Effector memory CD8-positive, alpha-beta T cell (primary cell): ENCODE measurements at regions not wholly inside any gene's neighbourhood (a gene's known extent, or its start where the extent isn't known, plus 50 kb on each side); places are given as distances from the start of the nearest gene placed in this dataset.
"Not testable (repeated sequence)": the region's sequence is repeated elsewhere in the genome, so short reads cannot be mapped to it uniquely, and the experiment has no call there.

Experiments used
- ATAC-seq: fragments of 150-1000 bp; cut with Tn5 transposase; replicated peaks from 2 replicates; pipeline ENCODE4 v1.10.0; 2021; ENCODE audit warnings: mild to moderate bottlenecking, moderate library complexity
- DNase-seq, 3 experiments: peaks; one replicate each; pipeline ENCODE4 v3.0.0; 2021
- H3K27ac Mint-ChIP-seq, 2 donors: one replicate each; pipeline ENCODE4 v1.8.0; 2022; ENCODE audit warnings: mild to moderate bottlenecking in 2 of 2, mixed read lengths in 2 of 2, moderate library complexity in 2 of 2
- H3K27me3 Mint-ChIP-seq, 2 donors: one replicate each; pipeline ENCODE4 v1.8.0; 2022; ENCODE audit warnings: mixed read lengths in 2 of 2
- H3K36me3 Mint-ChIP-seq: one replicate; pipeline ENCODE4 v1.8.0; 2022; ENCODE audit warnings: mild to moderate bottlenecking, moderate library complexity, mixed read lengths; ENCODE audit not compliant: insufficient read depth
- H3K4me1 Mint-ChIP-seq, 2 donors: one replicate each; pipeline ENCODE4 v1.8.0; 2022; ENCODE audit warnings: low read depth in 2 of 2, mixed read lengths in 2 of 2
- H3K4me3 Mint-ChIP-seq, 2 donors: one replicate each; pipeline ENCODE4 v1.8.0; 2022; ENCODE audit warnings: mild to moderate bottlenecking in 2 of 2, mixed read lengths in 2 of 2, moderate library complexity in 2 of 2
- H3K9me3 Mint-ChIP-seq, 2 donors: one replicate each; pipeline ENCODE4 v1.8.0; 2022; ENCODE audit warnings: mixed read lengths in 2 of 2

GRCh38 chr1:182331387-182331786 is 60.2 kb downstream of the GLUL start:
- no peaks in the 10 kb centered on the region for H3K36me3 Mint-ChIP-seq
- DNase-seq (no peak), ATAC-seq (no peak)
- no peak overlapping the region for H3K4me3 Mint-ChIP-seq
- no peaks in the 10 kb centered on the region for H3K9me3 Mint-ChIP-seq
- H3K27me3 Mint-ChIP-seq: peaks cover 9 to 10% of the 10 kb centered on the region in 2 donors
- peaks cover 1 to 3% of the 10 kb centered on the region in 2 donors for H3K4me1 Mint-ChIP-seq
- H3K27ac Mint-ChIP-seq: no peak overlapping the region

DNA sequence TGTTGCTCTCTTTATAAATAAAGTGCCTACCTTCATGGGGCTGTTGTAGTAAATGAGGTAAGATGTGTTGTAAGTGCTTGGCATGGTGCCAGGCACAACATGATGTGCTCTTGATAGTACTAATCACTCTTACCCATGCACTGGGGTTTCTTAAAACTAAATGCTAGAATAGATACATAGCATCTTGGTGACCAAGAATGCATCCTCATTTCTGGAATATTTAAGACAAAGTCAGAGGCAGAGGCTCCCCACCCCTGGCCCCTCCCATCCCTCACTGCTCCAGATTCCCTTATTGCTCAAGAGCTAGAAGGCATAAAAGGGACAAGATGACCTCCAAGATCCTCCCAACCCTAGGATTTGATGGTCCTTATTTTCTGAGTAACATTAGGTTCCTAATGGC is 61.3 kb downstream of the GLUL start:
- H3K9me3 Mint-ChIP-seq: no peaks in the 10 kb centered on the region
- H3K27ac Mint-ChIP-seq: no peak overlapping the region
- H3K4me1 Mint-ChIP-seq: peaks cover 0 to 1% of the 10 kb centered on the region in 2 donors
- no peaks in the 10 kb centered on the region for H3K27me3 Mint-ChIP-seq
- DNase-seq (no peak), ATAC-seq (no peak)
- H3K36me3 Mint-ChIP-seq: no peaks in the 10 kb centered on the region
- H3K4me3 Mint-ChIP-seq: no peak overlapping the region

DNA sequence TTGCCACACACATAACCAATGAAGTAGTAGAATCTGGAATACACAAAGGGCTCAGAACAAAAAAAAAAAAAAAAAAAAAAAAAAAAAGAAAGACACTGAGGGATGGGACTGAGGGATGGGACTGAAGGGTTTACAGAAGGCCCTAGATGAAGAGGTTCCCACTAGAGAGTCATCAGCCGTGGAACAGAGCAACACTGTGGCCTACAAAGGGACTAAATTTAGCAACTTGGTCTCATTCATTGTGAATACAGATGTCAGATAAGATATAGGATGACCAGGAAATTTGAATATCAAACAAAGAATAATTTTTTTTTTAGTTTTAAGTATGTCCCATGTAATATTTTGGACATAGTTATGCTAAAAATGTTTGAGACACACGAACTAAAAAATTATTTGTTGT is 62.1 kb downstream of the GLUL start:
- H3K36me3 Mint-ChIP-seq: no peaks in the 10 kb centered on the region
- no peak for ATAC-seq
- no peak overlapping the region for H3K4me3 Mint-ChIP-seq
- no peaks in the 10 kb centered on the region for H3K27me3 Mint-ChIP-seq
- DNase-seq: no peak
- H3K4me1 Mint-ChIP-seq: no peaks in the 10 kb centered on the region
- H3K27ac Mint-ChIP-seq: no peak overlapping the region
- H3K9me3 Mint-ChIP-seq: no peaks in the 10 kb centered on the region

GRCh38 chr1:182328591-182328990 is 63.0 kb downstream of the GLUL start:
- H3K4me3 Mint-ChIP-seq: no peak overlapping the region
- no peaks in the 10 kb centered on the region for H3K9me3 Mint-ChIP-seq
- no peaks in the 10 kb centered on the region for H3K4me1 Mint-ChIP-seq
- DNase-seq (no peak), ATAC-seq (no peak)
- no peaks in the 10 kb centered on the region for H3K27me3 Mint-ChIP-seq
- no peaks in the 10 kb centered on the region for H3K36me3 Mint-ChIP-seq
- H3K27ac Mint-ChIP-seq: no peak overlapping the region

DNA sequence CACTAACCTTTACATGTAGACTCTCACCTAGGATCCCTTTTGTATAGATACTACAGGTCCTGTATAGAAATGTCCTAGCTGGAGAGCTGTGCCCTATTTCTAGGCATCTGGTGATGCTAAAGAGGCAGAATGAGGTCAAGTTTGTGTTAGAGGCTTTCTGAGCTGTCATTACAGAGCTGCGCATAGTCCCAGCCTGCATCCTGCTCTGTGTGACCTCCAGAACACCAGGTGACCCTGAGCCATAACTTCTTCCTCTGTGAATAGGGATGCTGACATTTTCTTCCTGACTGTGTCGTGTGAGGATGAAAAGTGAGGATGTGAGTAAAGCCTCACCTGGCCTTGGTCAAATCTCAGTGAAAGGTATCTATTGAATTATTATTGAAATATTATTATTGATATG is 66.3 kb downstream of the GLUL start:
- no peak overlapping the region for H3K4me3 Mint-ChIP-seq
- H3K4me1 Mint-ChIP-seq: no peaks in the 10 kb centered on the region

DNA sequence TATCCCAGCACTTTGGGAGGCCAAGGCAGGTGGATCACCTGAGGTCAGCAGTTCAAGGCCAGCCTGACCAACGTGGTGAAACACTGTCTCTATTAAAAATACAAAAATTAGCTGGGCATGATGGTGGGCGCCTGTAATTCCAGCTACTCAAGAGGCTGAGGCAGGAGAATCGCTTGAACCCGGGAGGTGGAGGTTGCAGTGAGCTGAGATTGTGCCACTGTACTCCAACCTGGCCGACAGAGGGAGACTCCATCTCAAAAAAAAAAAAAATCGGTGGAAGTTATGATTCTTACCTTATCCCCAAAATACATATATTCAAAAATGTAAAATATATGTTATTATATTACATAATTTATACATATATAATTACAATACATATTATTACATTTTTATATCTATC is 70.1 kb downstream of the GLUL start:
- not testable (repeated sequence) for H3K4me3 Mint-ChIP-seq, H3K36me3 Mint-ChIP-seq, H3K9me3 Mint-ChIP-seq, H3K4me1 Mint-ChIP-seq, ATAC-seq, H3K27me3 Mint-ChIP-seq, H3K27ac Mint-ChIP-seq, DNase-seq

More for the DNA sequence above, 66.3 kb downstream of the GLUL start:
- Mint-ChIP-seq H3K9me3 (no peaks in the 10 kb centered on the region), H3K36me3 (no peaks in the 10 kb centered on the region), H3K27me3 (no peaks in the 10 kb centered on the region), H3K27ac (no peak overlapping the region)
- ATAC-seq: no peak
- no peak for DNase-seq

DNA sequence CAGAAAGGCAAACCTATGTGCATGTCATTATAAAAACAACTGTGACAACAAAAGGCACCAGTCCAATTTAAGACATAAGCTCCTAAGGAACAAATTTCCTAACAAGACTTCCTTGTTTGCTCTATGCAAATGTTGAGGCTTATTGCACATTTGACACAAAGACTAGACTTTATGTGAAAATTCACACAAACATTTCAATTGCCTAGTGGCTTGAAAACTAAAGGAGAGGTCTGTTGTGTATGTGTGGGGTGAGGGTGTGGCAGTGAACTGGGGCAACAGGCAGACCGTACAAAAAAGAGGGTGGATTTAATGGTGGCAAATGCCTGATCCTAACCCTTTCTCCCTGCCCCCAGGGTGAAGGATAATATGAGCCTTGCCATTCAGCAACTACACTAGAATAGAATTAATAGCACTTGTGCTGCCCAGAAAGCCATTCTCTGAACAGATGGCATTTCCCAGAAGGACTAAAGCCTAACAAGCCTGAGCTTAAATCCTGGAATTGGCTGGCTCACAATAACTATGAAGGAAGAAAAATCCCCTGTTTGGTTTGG is 73.9 kb downstream of the GLUL start:
- ATAC-seq (no peak), DNase-seq (no peak)
- Mint-ChIP-seq H3K27me3 (peaks cover 4 to 8% of the 10 kb centered on the region in 2 donors), H3K4me1 (no peaks in the 10 kb centered on the region), H3K9me3 (no peaks in the 10 kb centered on the region), H3K4me3 (no peak overlapping the region), H3K36me3 (peaks cover 6% of the 10 kb centered on the region), H3K27ac (no peak overlapping the region)

DNA sequence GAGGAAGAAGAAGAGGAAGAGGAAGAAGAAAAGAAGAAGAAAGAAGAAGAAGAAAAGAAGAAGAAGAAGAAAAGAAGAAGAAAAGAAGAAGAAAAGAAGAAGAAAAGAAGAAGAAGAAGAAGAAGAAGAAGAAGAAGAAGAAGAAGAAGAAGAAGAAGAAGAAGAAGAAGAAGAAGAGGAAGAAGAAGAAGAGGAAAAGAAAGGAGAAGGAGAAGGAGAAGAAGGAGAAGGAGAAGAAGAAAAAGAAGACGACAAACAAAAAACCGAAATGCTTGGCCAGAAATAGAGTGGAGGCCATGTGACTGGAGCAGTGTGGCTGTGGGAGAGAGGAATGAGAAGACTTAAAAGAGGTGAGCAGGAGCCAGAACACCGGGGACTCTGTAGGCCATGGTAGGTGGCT is 75.1 kb downstream of the GLUL start:
- H3K4me1 Mint-ChIP-seq, ATAC-seq, DNase-seq, H3K27ac Mint-ChIP-seq, H3K36me3 Mint-ChIP-seq, H3K9me3 Mint-ChIP-seq, H3K4me3 Mint-ChIP-seq: not testable (repeated sequence)
- H3K27me3 Mint-ChIP-seq: peaks cover 10 to 15% of the 10 kb centered on the region in 2 donors

GRCh38 chr1:182315167-182315556 is 76.4 kb downstream of the GLUL start:
- no peaks in the 10 kb centered on the region for H3K4me1 Mint-ChIP-seq
- no peak for ATAC-seq

DNA sequence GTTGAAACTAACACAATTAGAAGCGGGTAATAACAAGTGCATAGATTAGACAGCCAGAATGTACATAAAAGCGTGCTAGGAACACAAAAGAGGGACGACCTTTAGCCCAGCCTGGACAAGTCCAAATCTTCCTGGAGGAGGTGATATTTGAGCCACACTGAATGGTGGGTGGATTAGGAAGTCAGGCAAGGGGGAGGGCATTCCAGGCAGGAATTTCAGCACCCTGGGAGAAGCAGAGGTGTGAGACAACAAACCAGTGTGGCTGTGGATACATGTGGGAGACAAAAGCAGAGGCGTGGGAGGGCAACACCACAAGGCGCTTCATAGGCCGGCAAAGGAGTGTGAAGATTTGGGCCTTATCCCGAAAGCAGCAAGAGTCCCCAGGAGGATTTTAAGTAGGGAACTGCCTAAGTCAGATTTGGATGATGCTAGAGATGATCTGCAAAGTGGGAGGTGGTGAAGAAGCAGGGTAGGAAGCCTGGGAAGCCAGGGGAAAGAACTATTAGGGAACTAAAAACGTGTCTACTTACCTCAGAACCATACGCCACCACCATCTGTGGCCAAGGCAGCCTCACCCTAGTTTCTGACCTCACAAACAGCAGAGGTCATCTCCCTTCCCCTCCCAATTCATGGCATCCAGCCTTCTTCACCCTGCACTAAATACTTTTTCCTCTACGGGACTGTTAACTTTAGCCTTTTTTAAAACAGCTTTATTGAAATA is 81.8 kb downstream of the GLUL start:
- no peak for ATAC-seq
- Mint-ChIP-seq H3K4me1 (no peaks in the 10 kb centered on the region), H3K27ac (no peak overlapping the region), H3K27me3 (peaks cover 10 to 15% of the 10 kb centered on the region in 2 donors), H3K4me3 (no peak overlapping the region), H3K9me3 (no peaks in the 10 kb centered on the region), H3K36me3 (peaks cover 10% of the 10 kb centered on the region)
- DNase-seq: no peak

More at GRCh38 chr1:182315167-182315556, 76.4 kb downstream of the GLUL start:
- Mint-ChIP-seq H3K27me3 (peaks cover 10 to 15% of the 10 kb centered on the region in 2 donors), H3K27ac (no peak overlapping the region), H3K9me3 (no peaks in the 10 kb centered on the region), H3K36me3 (peaks cover 6% of the 10 kb centered on the region), H3K4me3 (no peak overlapping the region)
- no peak for DNase-seq

- Mint-ChIP-seq H3K27ac (no peak overlapping the region), H3K9me3 (no peaks in the 10 kb centered on the region), H3K4me1 (no peaks in the 10 kb centered on the region), H3K27me3 (peaks cover 10 to 15% of the 10 kb centered on the region in 2 donors), H3K36me3 (peaks cover 10% of the 10 kb centered on the region), H3K4me3 (no peak overlapping the region)
- DNase-seq (no peak), ATAC-seq (no peak)
These were observed 82.8 kb downstream of the GLUL start for GRCh38 chr1:182308826-182309225.

DNA sequence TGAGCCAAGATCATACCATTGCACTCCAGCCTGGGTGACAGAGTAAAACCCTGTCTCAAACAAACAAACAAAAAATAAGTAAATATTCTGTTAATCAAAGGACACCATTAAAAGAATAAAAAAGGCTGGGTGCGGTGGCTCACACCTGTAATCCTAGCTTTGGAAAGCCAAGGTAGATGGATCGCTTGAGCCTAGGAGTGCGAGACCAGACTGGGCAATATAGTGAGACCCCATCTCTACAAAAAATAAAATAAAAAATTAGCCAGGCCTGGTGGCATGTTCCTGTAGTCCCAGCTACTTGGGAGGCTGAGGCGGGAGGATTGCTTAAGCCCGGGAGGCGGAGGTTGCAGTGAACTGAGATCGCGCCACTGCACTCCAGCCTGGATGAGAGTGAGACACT is 84.1 kb downstream of the GLUL start:
- not testable (repeated sequence) for H3K27me3 Mint-ChIP-seq

GRCh38 chr1:182305861-182306260 is 85.7 kb downstream of the GLUL start:
- Mint-ChIP-seq H3K36me3 (peaks cover 7% of the 10 kb centered on the region), H3K4me3 (no peak overlapping the region), H3K27me3 (no peaks in the 10 kb centered on the region), H3K4me1 (peaks cover 3 to 6% of the 10 kb centered on the region in 2 donors), H3K9me3 (no peaks in the 10 kb centered on the region), H3K27ac (no peak overlapping the region)
- DNase-seq: no peak
- ATAC-seq: no peak

More for the DNA sequence above, 84.1 kb downstream of the GLUL start:
- DNase-seq, H3K4me3 Mint-ChIP-seq, H3K4me1 Mint-ChIP-seq, H3K9me3 Mint-ChIP-seq, H3K27ac Mint-ChIP-seq, ATAC-seq, H3K36me3 Mint-ChIP-seq: not testable (repeated sequence)

GRCh38 chr1:182304627-182305026 is 87.0 kb downstream of the GLUL start:
- ATAC-seq: no peak
- Mint-ChIP-seq H3K4me3 (no peak overlapping the region), H3K4me1 (peaks cover 4 to 10% of the 10 kb centered on the region in 2 donors)

More at GRCh38 chr1:182304627-182305026, 87.0 kb downstream of the GLUL start:
- H3K36me3 Mint-ChIP-seq: peaks cover 7% of the 10 kb centered on the region
- no peak for DNase-seq
- no peaks in the 10 kb centered on the region for H3K27me3 Mint-ChIP-seq
- H3K27ac Mint-ChIP-seq: no peak overlapping the region
- H3K9me3 Mint-ChIP-seq: no peaks in the 10 kb centered on the region
